ENCODE measurements at regions not wholly inside any gene's neighbourhood (a gene's known extent, or its start where the extent isn't known, plus 50 kb on each side); places are given as distances from the start of the nearest gene placed in this dataset.

DNA sequence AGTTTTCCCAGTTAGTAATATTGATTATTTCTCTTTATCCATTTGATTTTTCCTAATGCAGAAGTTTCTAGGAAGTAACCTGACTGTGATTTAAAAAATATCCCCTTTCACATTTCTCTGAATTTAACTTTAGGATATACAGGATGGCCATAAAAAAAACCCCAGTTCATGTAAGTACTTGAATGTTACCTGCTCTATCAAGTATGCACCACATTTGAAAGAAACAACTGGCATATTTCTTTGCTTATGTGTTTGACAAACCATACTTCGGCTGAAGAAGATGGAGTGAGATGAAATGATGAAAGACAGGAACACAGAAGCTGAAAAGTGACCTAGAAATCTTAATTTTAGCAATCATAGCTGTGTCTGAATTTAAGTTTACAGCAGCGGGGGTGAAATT is 374.0 kb upstream of the NOX3 start:
- Histone ChIP-seq H3K79me2 (replicated peaks; ENCODE audit: insufficient read depth, low read length) (no peaks in the 10 kb centered on the region), H3K4me3 (ENCODE audit: low read length) (no peak overlapping the region), H4K20me1 (ENCODE audit: insufficient read depth) (no peaks in the 10 kb centered on the region), H3K27ac (ENCODE audit: low read length) (no peak overlapping the region), H2AFZ (ENCODE audit: low read depth, low read length) (no peak overlapping the region), H3K4me2 (ENCODE audit: low read length) (no peak overlapping the region), H3K9me2 (ENCODE audit: insufficient read depth, low read length) (no peaks in the 10 kb centered on the region), H3F3A (ENCODE audit: insufficient read depth, low read length, poor library complexity, severe bottlenecking) (no peaks in the 10 kb centered on the region), H3K9me3 (ENCODE audit: low read length) (no peaks in the 10 kb centered on the region), H3K27me3 (ENCODE audit: insufficient read depth, low read depth, low read length) (no peaks in the 10 kb centered on the region), H3K9ac (ENCODE audit: low read length) (no peak overlapping the region), H3K36me3 (ENCODE audit: insufficient read depth, low read length) (no peaks in the 10 kb centered on the region)
- TF ChIP-seq MXI1 (conservative IDR thresholded peaks at IDR 0.05; ENCODE audit: poor library complexity, severe bottlenecking): no peak
- TF ChIP-seq RAD21 (conservative IDR thresholded peaks at IDR 0.05): no peak
- TF ChIP-seq EP300 (conservative IDR thresholded peaks at IDR 0.05; ENCODE audit: poor library complexity, severe bottlenecking): no peak
- TF ChIP-seq, protein P1, sequence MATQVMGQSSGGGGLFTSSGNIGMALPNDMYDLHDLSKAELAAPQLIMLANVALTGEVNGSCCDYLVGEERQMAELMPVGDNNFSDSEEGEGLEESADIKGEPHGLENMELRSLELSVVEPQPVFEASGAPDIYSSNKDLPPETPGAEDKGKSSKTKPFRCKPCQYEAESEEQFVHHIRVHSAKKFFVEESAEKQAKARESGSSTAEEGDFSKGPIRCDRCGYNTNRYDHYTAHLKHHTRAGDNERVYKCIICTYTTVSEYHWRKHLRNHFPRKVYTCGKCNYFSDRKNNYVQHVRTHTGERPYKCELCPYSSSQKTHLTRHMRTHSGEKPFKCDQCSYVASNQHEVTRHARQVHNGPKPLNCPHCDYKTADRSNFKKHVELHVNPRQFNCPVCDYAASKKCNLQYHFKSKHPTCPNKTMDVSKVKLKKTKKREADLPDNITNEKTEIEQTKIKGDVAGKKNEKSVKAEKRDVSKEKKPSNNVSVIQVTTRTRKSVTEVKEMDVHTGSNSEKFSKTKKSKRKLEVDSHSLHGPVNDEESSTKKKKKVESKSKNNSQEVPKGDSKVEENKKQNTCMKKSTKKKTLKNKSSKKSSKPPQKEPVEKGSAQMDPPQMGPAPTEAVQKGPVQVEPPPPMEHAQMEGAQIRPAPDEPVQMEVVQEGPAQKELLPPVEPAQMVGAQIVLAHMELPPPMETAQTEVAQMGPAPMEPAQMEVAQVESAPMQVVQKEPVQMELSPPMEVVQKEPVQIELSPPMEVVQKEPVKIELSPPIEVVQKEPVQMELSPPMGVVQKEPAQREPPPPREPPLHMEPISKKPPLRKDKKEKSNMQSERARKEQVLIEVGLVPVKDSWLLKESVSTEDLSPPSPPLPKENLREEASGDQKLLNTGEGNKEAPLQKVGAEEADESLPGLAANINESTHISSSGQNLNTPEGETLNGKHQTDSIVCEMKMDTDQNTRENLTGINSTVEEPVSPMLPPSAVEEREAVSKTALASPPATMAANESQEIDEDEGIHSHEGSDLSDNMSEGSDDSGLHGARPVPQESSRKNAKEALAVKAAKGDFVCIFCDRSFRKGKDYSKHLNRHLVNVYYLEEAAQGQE (IDR thresholded peaks at IDR 0.05; ENCODE audit: borderline replicate concordance): no peak
- no peak for TF ChIP-seq SMC3 (conservative IDR thresholded peaks at IDR 0.05; ENCODE audit: poor library complexity)
- no peak for TF ChIP-seq EZH2 (IDR thresholded peaks at IDR 0.05; ENCODE audit: borderline replicate concordance, insufficient read depth, low read length, poor library complexity, severe bottlenecking)
- TF ChIP-seq POLR2AphosphoS5 (IDR thresholded peaks at IDR 0.05): no peak
- no peak for TF ChIP-seq TAF1 (IDR thresholded peaks at IDR 0.05; ENCODE audit: low read depth)
- no peak for TF ChIP-seq CTCF (IDR thresholded peaks at IDR 0.05; ENCODE audit: poor library complexity, severe bottlenecking)

DNA sequence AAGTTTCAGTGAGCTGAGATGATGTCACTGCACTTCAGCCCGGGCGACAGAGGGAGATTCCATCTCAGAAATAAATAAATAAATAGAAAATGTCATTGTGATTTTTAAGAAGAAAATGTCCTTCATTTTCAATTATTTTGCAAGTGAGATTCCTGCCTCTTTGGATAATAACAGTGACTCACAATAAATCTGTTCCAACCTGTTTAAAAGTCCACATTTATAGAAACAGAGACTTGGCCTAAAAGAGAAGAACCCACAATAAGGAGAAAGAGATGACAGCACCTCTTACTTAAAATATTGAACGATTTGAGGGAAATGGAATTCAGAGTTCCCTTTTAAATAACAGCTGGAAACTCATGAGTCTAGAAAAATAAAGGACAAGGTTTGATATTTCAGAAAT is 373.4 kb upstream of the NOX3 start:
- Histone ChIP-seq H3K36me3 (ENCODE audit: insufficient read depth, low read length) (no peaks in the 10 kb centered on the region), H4K20me1 (ENCODE audit: insufficient read depth) (no peaks in the 10 kb centered on the region), H3K27me3 (ENCODE audit: insufficient read depth, low read depth, low read length) (no peaks in the 10 kb centered on the region), H3K9me3 (ENCODE audit: low read length) (no peaks in the 10 kb centered on the region), H2AFZ (ENCODE audit: low read depth, low read length) (no peak overlapping the region), H3K27ac (ENCODE audit: low read length) (no peak overlapping the region), H3F3A (ENCODE audit: insufficient read depth, low read length, poor library complexity, severe bottlenecking) (no peaks in the 10 kb centered on the region), H3K79me2 (replicated peaks; ENCODE audit: insufficient read depth, low read length) (no peaks in the 10 kb centered on the region), H3K4me3 (ENCODE audit: low read length) (no peak overlapping the region), H3K4me2 (ENCODE audit: low read length) (no peak overlapping the region), H3K9ac (ENCODE audit: low read length) (no peak overlapping the region), H3K9me2 (ENCODE audit: insufficient read depth, low read length) (no peaks in the 10 kb centered on the region)
- no peak for TF ChIP-seq CTCF (IDR thresholded peaks at IDR 0.05; ENCODE audit: poor library complexity, severe bottlenecking)
- no peak for TF ChIP-seq TAF1 (IDR thresholded peaks at IDR 0.05; ENCODE audit: low read depth)
- no peak for TF ChIP-seq EP300 (conservative IDR thresholded peaks at IDR 0.05; ENCODE audit: poor library complexity, severe bottlenecking)
- TF ChIP-seq RAD21 (conservative IDR thresholded peaks at IDR 0.05): no peak
- TF ChIP-seq, protein P1 (IDR thresholded peaks at IDR 0.05; ENCODE audit: borderline replicate concordance): no peak
- TF ChIP-seq POLR2AphosphoS5 (IDR thresholded peaks at IDR 0.05): no peak
- TF ChIP-seq SMC3 (conservative IDR thresholded peaks at IDR 0.05; ENCODE audit: poor library complexity): no peak
- TF ChIP-seq MXI1 (conservative IDR thresholded peaks at IDR 0.05; ENCODE audit: poor library complexity, severe bottlenecking): no peak
- TF ChIP-seq EZH2 (IDR thresholded peaks at IDR 0.05; ENCODE audit: borderline replicate concordance, insufficient read depth, low read length, poor library complexity, severe bottlenecking): no peak

Data from neural cell (in vitro differentiated cells).